Neuronal stem cell (in vitro differentiated cells): ENCODE measurements at regions not wholly inside any gene's neighbourhood (a gene's known extent, or its start where the extent isn't known, plus 50 kb on each side); places are given as distances from the start of the nearest gene placed in this dataset.
"Not testable (repeated sequence)": the region's sequence is repeated elsewhere in the genome, so short reads cannot be mapped to it uniquely, and the experiment has no call there.

Source experiments
- DNase-seq: peaks from one replicate; pipeline ENCODE4 v3.0.0-alpha.2; 2013; ENCODE audit warnings: low spot score
- H2AFZ ChIP-seq: one replicate; pipeline ENCODE4 v1.6.1; 2013; ENCODE audit warnings: mild to moderate bottlenecking, low read length, inconsistent platforms
- H2AK5ac ChIP-seq: 2 replicates; pipeline ENCODE4 v1.6.1; 2013; ENCODE audit warnings: low read depth, mild to moderate bottlenecking, inconsistent platforms, low read length, moderate library complexity, mixed read lengths
- H2BK120ac ChIP-seq: 2 replicates; pipeline ENCODE4 v1.6.1; 2013; ENCODE audit warnings: low read depth, mild to moderate bottlenecking, inconsistent platforms, low read length, moderate library complexity, mixed read lengths
- H2BK12ac ChIP-seq: one replicate; pipeline ENCODE4 v1.6.1; 2013; ENCODE audit warnings: low read length, inconsistent platforms
- H2BK15ac ChIP-seq: 2 replicates; pipeline ENCODE4 v1.6.1; 2013; ENCODE audit warnings: mild to moderate bottlenecking, low read length, inconsistent platforms, mixed read lengths
- H2BK5ac ChIP-seq: one replicate; pipeline ENCODE4 v1.6.1; 2013; ENCODE audit warnings: inconsistent platforms, mild to moderate bottlenecking, low read length, moderate library complexity
- H3K14ac ChIP-seq: one replicate; pipeline ENCODE4 v1.6.1; 2013; ENCODE audit warnings: low read length, inconsistent platforms
- H3K18ac ChIP-seq: 2 replicates; pipeline ENCODE4 v1.6.1; 2013; ENCODE audit warnings: low read length, inconsistent platforms
- H3K23ac ChIP-seq: 2 replicates; pipeline ENCODE4 v1.6.1; 2013; ENCODE audit warnings: low read depth, mild to moderate bottlenecking, mixed read lengths, low read length, inconsistent platforms; ENCODE audit not compliant: poor library complexity
- H3K27ac ChIP-seq: replicated peaks from 3 replicates; pipeline ENCODE4 v1.5.1; 2013; ENCODE audit warnings: low read length, inconsistent platforms
- H3K27me3 ChIP-seq, 3 experiments: 2 replicates each; pipeline ENCODE4 v1.6.1; 2013; ENCODE audit warnings: low read length in 3 of 3, mild to moderate bottlenecking in 2 of 3, inconsistent platforms in 1 of 3, low read depth in 1 of 3, mixed read lengths in 1 of 3, moderate library complexity in 1 of 3; ENCODE audit not compliant: control insufficient read depth in 3 of 3, insufficient read depth in 3 of 3
- H3K36me3 ChIP-seq, 2 donors: replicated peaks in 1 of 2; 2 replicates each; pipeline ENCODE4 v1.6.1; 2013; ENCODE audit warnings: low read length in 2 of 2; ENCODE audit not compliant: control insufficient read depth in 2 of 2, insufficient read depth in 2 of 2
- H3K4ac ChIP-seq: 2 replicates; pipeline ENCODE4 v1.6.1; 2013; ENCODE audit warnings: inconsistent platforms, mild to moderate bottlenecking, low read length, moderate library complexity
- H3K4me1 ChIP-seq, 2 donors: 1 replicate in 1 of 2; 2 replicates in 1 of 2; pipeline ENCODE4 v1.6.1; 2013; ENCODE audit warnings: low read length in 2 of 2, low read depth in 1 of 2; ENCODE audit not compliant: control insufficient read depth in 2 of 2, insufficient read depth in 1 of 2
- H3K4me2 ChIP-seq: one replicate; pipeline ENCODE4 v1.6.1; 2013; ENCODE audit warnings: mild to moderate bottlenecking, low read length, inconsistent platforms; ENCODE audit not compliant: insufficient read depth, poor library complexity, severe bottlenecking
- H3K4me3 ChIP-seq, 2 donors: 2 replicates each; pipeline ENCODE4 v1.5.1; 2013; ENCODE audit warnings: low read length in 2 of 2, mild to moderate bottlenecking in 2 of 2, inconsistent platforms in 1 of 2, moderate library complexity in 1 of 2
- H3K79me1 ChIP-seq: one replicate; pipeline ENCODE4 v1.6.1; 2013; ENCODE audit warnings: low read depth, mild to moderate bottlenecking, inconsistent platforms, low read length, moderate library complexity
- H3K9ac ChIP-seq: one replicate; pipeline ENCODE4 v1.6.1; 2013; ENCODE audit warnings: mild to moderate bottlenecking, low read depth, low read length, inconsistent platforms; ENCODE audit not compliant: poor library complexity
- H3K9me3 ChIP-seq, 2 donors: replicated peaks in 1 of 2; 2 replicates each; pipeline versions ENCODE3 to v1.6.1; 2013; ENCODE audit warnings: low read length in 2 of 2, mild to moderate bottlenecking in 2 of 2, inconsistent platforms in 1 of 2, low read depth in 1 of 2, mixed read lengths in 1 of 2, moderate library complexity in 1 of 2; ENCODE audit not compliant: control insufficient read depth in 2 of 2, insufficient read depth in 1 of 2
- H4K8ac ChIP-seq: one replicate; pipeline ENCODE4 v1.6.1; 2013; ENCODE audit warnings: low read depth, mild to moderate bottlenecking, inconsistent platforms, low read length, moderate library complexity
- H4K91ac ChIP-seq: one replicate; pipeline ENCODE4 v1.6.1; 2013; ENCODE audit warnings: low read length, low read depth, mild to moderate bottlenecking, inconsistent platforms; ENCODE audit not compliant: poor library complexity
- WGBS, 2 donors: extraction: QIAGEN DNeasy Blood & Tissue Kit; methylation state at CpG; one replicate each; pipeline ENCODE4 v1.1.7; 2013; ENCODE audit warnings: missing lambda C conversion rate in 2 of 2, mixed read lengths in 1 of 2; ENCODE audit not compliant: insufficient read length in 2 of 2, insufficient replicate concordance in 1 of 2; ENCODE audit errors: extremely low coverage in 2 of 2; 5-methylcytosine and 5-hydroxymethylcytosine counted together

DNA sequence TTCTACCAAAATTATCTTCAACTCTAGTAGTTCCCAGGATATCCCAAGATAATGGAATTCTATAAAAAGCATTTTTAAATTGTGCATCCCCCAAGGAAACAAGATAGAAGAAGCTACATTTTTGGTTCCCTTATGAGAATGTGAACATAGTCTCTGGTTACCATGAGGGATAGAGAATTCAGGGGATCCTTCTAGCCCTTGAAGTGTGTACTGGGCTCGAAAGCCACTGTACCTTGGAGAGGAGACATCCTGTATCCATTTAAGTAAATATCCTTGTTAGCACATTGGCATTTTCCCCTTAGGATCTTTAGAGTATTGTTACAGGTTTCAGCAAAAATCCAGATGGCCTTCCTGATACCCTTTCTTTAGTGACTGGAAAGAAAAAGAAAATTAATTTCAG is 228.5 kb downstream of the RTP5 start:
- no peak overlapping the region for H3K23ac ChIP-seq
- no peaks in the 10 kb centered on the region for H3K79me1 ChIP-seq
- H3K4me2 ChIP-seq, result no peak overlapping the region
- H2AK5ac ChIP-seq, result no peak overlapping the region
- no peak overlapping the region for H2BK15ac ChIP-seq
- H3K9ac ChIP-seq, result no peak overlapping the region
- H3K4ac ChIP-seq, result no peak overlapping the region
- H2BK12ac ChIP-seq, result no peak overlapping the region
- no peak overlapping the region for H3K14ac ChIP-seq
- H2BK5ac ChIP-seq, result no peak overlapping the region
- WGBS, 2 donors, result no CpG with 5 or more reads among the region's 1 CpG
- H3K9me3 ChIP-seq, result no peaks in the 10 kb centered on the region
- H3K27me3 ChIP-seq, result no peaks in the 10 kb centered on the region
- DNase-seq, result no peak
- H3K4me1 ChIP-seq, result no peaks in the 10 kb centered on the region
- peaks cover 0 to 4% of the 10 kb centered on the region in 2 donors for H3K36me3 ChIP-seq
- H3K18ac ChIP-seq, result no peak overlapping the region
- no peak overlapping the region for H4K91ac ChIP-seq
- H2AFZ ChIP-seq, result no peak overlapping the region
- H4K8ac ChIP-seq, result no peak overlapping the region
- H3K4me3 ChIP-seq, result no peak overlapping the region
- H2BK120ac ChIP-seq, result no peak overlapping the region
- no peak overlapping the region for H3K27ac ChIP-seq

DNA sequence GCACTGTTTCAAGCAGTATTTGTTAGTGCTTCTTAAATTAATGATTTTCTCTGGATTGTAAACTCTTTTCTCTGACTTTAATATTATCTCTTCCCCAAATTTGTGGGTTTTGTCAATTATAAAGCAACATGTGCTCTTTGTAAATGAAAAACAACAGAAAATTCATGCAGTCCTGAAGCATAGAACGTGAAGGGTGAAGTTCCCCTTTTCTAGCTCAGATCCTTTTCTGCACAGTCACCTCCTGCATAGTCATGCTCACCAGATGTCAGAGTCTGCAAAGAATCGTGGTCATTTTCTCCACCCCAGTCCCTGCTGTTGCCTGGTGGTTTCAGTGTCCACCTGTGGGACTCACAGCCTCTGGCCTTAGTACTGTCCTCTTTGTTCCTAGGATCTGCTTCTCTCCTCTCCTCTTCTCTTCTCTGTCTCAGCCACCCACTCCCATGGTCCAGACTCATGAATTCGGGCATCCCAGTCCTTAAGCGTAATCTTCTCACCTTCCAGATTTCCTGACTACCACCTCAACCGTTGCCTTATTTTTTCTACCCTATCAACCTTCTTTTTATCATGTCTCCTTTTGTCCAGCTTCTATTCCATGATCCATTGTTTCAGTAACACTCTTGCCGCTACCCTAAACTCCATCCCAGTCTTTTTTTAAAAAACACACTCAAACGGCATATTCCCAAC is 229.1 kb downstream of the RTP5 start:
- H3K27ac ChIP-seq, result no peak overlapping the region
- H4K8ac ChIP-seq, result no peak overlapping the region
- H3K4ac ChIP-seq, result no peak overlapping the region
- H2BK12ac ChIP-seq, result no peak overlapping the region
- H2BK5ac ChIP-seq, result no peak overlapping the region
- no peaks in the 10 kb centered on the region for H3K9me3 ChIP-seq
- no peak overlapping the region for H3K9ac ChIP-seq
- H3K18ac ChIP-seq, result no peak overlapping the region
- no peak overlapping the region for H2BK15ac ChIP-seq
- no peak overlapping the region for H2AFZ ChIP-seq
- H3K36me3 ChIP-seq, result peaks cover 0 to 4% of the 10 kb centered on the region in 2 donors
- H2BK120ac ChIP-seq, result no peak overlapping the region
- H3K4me1 ChIP-seq, result no peaks in the 10 kb centered on the region
- DNase-seq, result no peak
- no CpG with 5 or more reads among the region's 7 CpGs for WGBS, 2 donors
- H3K23ac ChIP-seq, result no peak overlapping the region
- H4K91ac ChIP-seq, result no peak overlapping the region
- no peak overlapping the region for H3K14ac ChIP-seq
- no peaks in the 10 kb centered on the region for H3K27me3 ChIP-seq
- no peak overlapping the region for H3K4me2 ChIP-seq
- H3K4me3 ChIP-seq, result no peak overlapping the region
- H2AK5ac ChIP-seq, result no peak overlapping the region
- H3K79me1 ChIP-seq, result no peaks in the 10 kb centered on the region

DNA sequence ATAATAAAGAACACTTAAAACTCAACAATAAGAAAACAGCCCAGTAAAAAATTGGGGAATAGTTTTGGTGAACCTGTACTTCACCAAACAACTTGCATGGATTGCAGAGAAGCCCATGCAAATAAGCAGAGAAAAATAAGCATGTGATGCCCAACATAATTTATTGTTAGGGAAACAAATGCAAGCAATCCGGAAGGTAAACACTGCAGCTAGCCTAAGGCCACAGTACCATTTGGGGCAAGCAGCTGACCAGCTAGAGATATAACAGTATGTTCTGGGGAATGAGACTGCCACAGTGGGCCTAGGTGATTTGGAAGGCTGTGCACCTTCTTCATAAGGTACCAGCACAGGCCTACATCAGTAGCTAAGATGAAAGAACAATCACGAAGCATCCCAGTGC is 233.6 kb downstream of the RTP5 start:
- not testable (repeated sequence) for H3K23ac ChIP-seq, H2AFZ ChIP-seq, H3K4me2 ChIP-seq, H3K14ac ChIP-seq, H2BK120ac ChIP-seq, H4K91ac ChIP-seq, H3K4me1 ChIP-seq, H3K36me3 ChIP-seq, H4K8ac ChIP-seq, H3K27me3 ChIP-seq, H3K79me1 ChIP-seq, H3K4me3 ChIP-seq, H3K4ac ChIP-seq, H2BK15ac ChIP-seq, H3K18ac ChIP-seq, H2AK5ac ChIP-seq, H2BK5ac ChIP-seq, H3K9ac ChIP-seq, H3K27ac ChIP-seq, DNase-seq, H2BK12ac ChIP-seq, H3K9me3 ChIP-seq
- no CpG with 5 or more reads among the region's 2 CpGs for WGBS, 2 donors

DNA sequence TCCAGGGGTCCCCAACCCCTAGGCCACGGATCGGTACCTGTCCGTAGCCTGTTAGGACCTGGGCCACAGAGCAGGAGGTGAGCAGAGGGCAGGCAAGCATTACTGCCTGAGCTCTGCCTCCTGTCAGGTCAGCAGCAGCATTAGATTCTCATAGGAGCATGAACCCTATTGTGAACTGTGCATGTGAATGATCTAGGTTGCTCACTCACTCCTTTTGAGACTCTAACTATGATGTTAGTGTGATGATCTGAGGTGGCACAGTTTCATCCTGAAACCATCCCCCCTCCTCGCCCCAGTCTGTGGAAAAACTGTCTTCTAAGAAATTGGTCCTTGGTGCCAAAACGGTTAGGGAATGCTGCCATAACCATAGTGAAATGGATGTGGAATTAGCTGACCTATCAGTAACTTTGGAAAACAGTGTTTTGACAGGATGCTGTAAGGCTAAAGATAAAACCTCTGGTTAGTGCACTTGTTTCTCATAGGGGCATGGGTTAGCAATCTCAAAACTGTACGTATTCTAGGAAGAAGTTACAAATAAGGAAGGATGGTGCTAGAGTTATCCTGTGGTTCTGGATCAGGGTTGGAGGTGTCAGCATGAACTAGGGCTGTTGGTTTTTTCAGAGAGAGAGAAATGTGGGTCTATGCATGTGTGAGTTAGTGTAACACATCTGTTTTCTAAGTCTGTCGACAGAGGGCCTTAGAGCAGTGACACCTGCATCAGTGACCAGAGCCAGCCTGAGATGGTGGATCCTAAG is 234.8 kb downstream of the RTP5 start:
- not testable (repeated sequence) for H3K4me1 ChIP-seq, H3K36me3 ChIP-seq, H2BK12ac ChIP-seq, H3K27ac ChIP-seq, H2AK5ac ChIP-seq, H3K79me1 ChIP-seq, H3K14ac ChIP-seq, H2BK5ac ChIP-seq, H3K9ac ChIP-seq, H3K27me3 ChIP-seq, H3K4ac ChIP-seq, H2AFZ ChIP-seq, H2BK15ac ChIP-seq, H4K8ac ChIP-seq, H3K9me3 ChIP-seq, H4K91ac ChIP-seq, H3K23ac ChIP-seq, H3K18ac ChIP-seq, DNase-seq, H2BK120ac ChIP-seq, H3K4me3 ChIP-seq
- WGBS, 2 donors, result no CpG with 5 or more reads among the region's 7 CpGs
- H3K4me2 ChIP-seq, result peak overlapping the region; percentile 11
